ENCODE measurements at regions not wholly inside any gene's neighbourhood (a gene's known extent, or its start where the extent isn't known, plus 50 kb on each side); places are given as distances from the start of the nearest gene placed in this dataset.

DNA sequence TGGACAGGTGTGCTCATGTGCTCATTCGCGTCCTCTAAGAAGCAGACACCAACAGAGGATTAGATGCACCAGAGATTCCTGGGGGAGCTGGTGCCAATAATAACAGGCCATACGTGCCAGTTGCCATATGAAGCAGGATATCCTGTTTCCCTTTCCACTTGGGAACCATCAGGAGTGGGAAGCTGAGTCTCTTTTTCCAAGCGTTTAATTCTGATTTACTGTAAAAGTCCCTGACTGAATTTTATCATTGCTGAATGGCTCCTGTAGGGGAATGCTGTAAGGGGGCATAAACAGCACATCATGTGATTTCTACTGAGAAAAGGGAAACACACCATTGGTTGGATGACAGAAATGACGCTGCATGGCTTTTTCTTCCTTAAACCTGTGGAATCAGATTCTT lies 113.3 kb downstream of the IRF8 start:
- no peak overlapping the region for H3K27ac ChIP-seq (ENCODE audit: low read length)
- no peaks in the 10 kb centered on the region for H3K9me2 ChIP-seq (replicated peaks; ENCODE audit: insufficient read depth, low read length)
- H3F3A ChIP-seq (ENCODE audit: insufficient read depth, low read length): no peaks in the 10 kb centered on the region
- H3K9ac ChIP-seq (ENCODE audit: low read length): no peak overlapping the region
- H2AFZ ChIP-seq (ENCODE audit: low read length): no peak overlapping the region
- no peaks in the 10 kb centered on the region for H4K20me1 ChIP-seq (ENCODE audit: insufficient read depth, low read length)
- H3K9me3 ChIP-seq (replicated peaks; ENCODE audit: insufficient read depth, low read length): no peaks in the 10 kb centered on the region
- no peaks in the 10 kb centered on the region for H3K4me1 ChIP-seq (ENCODE audit: low read length)
- DNase-seq: no peak
- peaks cover 27% of the 10 kb centered on the region for H3K27me3 ChIP-seq (replicated peaks; ENCODE audit: insufficient read depth, low read length)
- H3K36me3 ChIP-seq (replicated peaks; ENCODE audit: insufficient read depth, low read length): no peaks in the 10 kb centered on the region
- no peaks in the 10 kb centered on the region for H3K79me2 ChIP-seq (ENCODE audit: low read length)
- H3K4me2 ChIP-seq (ENCODE audit: low read depth, low read length): no peak overlapping the region
- TF ChIP-seq, protein P1, sequence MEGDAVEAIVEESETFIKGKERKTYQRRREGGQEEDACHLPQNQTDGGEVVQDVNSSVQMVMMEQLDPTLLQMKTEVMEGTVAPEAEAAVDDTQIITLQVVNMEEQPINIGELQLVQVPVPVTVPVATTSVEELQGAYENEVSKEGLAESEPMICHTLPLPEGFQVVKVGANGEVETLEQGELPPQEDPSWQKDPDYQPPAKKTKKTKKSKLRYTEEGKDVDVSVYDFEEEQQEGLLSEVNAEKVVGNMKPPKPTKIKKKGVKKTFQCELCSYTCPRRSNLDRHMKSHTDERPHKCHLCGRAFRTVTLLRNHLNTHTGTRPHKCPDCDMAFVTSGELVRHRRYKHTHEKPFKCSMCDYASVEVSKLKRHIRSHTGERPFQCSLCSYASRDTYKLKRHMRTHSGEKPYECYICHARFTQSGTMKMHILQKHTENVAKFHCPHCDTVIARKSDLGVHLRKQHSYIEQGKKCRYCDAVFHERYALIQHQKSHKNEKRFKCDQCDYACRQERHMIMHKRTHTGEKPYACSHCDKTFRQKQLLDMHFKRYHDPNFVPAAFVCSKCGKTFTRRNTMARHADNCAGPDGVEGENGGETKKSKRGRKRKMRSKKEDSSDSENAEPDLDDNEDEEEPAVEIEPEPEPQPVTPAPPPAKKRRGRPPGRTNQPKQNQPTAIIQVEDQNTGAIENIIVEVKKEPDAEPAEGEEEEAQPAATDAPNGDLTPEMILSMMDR (IDR thresholded peaks at IDR 0.05; ENCODE audit: low read length): no peak
- TF ChIP-seq EZH2 (optimal IDR thresholded peaks at IDR 0.05; ENCODE audit: low read depth, low read length): no peak
- no peak for TF ChIP-seq EZH2phosphoT487 (IDR thresholded peaks at IDR 0.05; ENCODE audit: low read length)
- H3K4me3 ChIP-seq (ENCODE audit: low read length): no peak overlapping the region

- H2AFZ ChIP-seq (ENCODE audit: low read length): no peak overlapping the region
- no peak for DNase-seq
- no peak overlapping the region for H3K27ac ChIP-seq (ENCODE audit: low read length)
- peaks cover 14% of the 10 kb centered on the region for H3K27me3 ChIP-seq (replicated peaks; ENCODE audit: insufficient read depth, low read length)
- H3K79me2 ChIP-seq (ENCODE audit: low read length): no peaks in the 10 kb centered on the region
- no peak overlapping the region for H3K9ac ChIP-seq (ENCODE audit: low read length)
- no peak overlapping the region for H3K4me3 ChIP-seq (ENCODE audit: low read length)
- H3K9me3 ChIP-seq (replicated peaks; ENCODE audit: insufficient read depth, low read length): no peaks in the 10 kb centered on the region
- H3K4me1 ChIP-seq (ENCODE audit: low read length): no peaks in the 10 kb centered on the region
- no peak for TF ChIP-seq EZH2 (optimal IDR thresholded peaks at IDR 0.05; ENCODE audit: low read depth, low read length)
- TF ChIP-seq, protein P1 (IDR thresholded peaks at IDR 0.05; ENCODE audit: low read length): no peak
- TF ChIP-seq EZH2phosphoT487 (IDR thresholded peaks at IDR 0.05; ENCODE audit: low read length): no peak
- H4K20me1 ChIP-seq (ENCODE audit: insufficient read depth, low read length): no peaks in the 10 kb centered on the region
- no peaks in the 10 kb centered on the region for H3K36me3 ChIP-seq (replicated peaks; ENCODE audit: insufficient read depth, low read length)
- no peak overlapping the region for H3K4me2 ChIP-seq (ENCODE audit: low read depth, low read length)
- no peaks in the 10 kb centered on the region for H3F3A ChIP-seq (ENCODE audit: insufficient read depth, low read length)
- no peaks in the 10 kb centered on the region for H3K9me2 ChIP-seq (replicated peaks; ENCODE audit: insufficient read depth, low read length)
These were observed 114.9 kb downstream of the IRF8 start for GRCh38 chr16:86013867-86014266.

GRCh38 chr16:86015606-86016005 lies 116.6 kb downstream of the IRF8 start:
- Histone ChIP-seq H3F3A (ENCODE audit: insufficient read depth, low read length) (no peaks in the 10 kb centered on the region), H4K20me1 (ENCODE audit: insufficient read depth, low read length) (no peaks in the 10 kb centered on the region), H2AFZ (ENCODE audit: low read length) (no peak overlapping the region), H3K79me2 (ENCODE audit: low read length) (no peaks in the 10 kb centered on the region), H3K9me3 (replicated peaks; ENCODE audit: insufficient read depth, low read length) (no peaks in the 10 kb centered on the region), H3K9ac (ENCODE audit: low read length) (no peak overlapping the region), H3K27ac (ENCODE audit: low read length) (no peak overlapping the region), H3K4me1 (ENCODE audit: low read length) (no peaks in the 10 kb centered on the region), H3K4me2 (ENCODE audit: low read depth, low read length) (no peak overlapping the region), H3K27me3 (replicated peaks; ENCODE audit: insufficient read depth, low read length) (peaks cover 26% of the 10 kb centered on the region), H3K9me2 (replicated peaks; ENCODE audit: insufficient read depth, low read length) (no peaks in the 10 kb centered on the region), H3K36me3 (replicated peaks; ENCODE audit: insufficient read depth, low read length) (no peaks in the 10 kb centered on the region), H3K4me3 (ENCODE audit: low read length) (no peak overlapping the region)
- no peak for DNase-seq
- TF ChIP-seq EZH2 (optimal IDR thresholded peaks at IDR 0.05; ENCODE audit: low read depth, low read length): no peak

DNA sequence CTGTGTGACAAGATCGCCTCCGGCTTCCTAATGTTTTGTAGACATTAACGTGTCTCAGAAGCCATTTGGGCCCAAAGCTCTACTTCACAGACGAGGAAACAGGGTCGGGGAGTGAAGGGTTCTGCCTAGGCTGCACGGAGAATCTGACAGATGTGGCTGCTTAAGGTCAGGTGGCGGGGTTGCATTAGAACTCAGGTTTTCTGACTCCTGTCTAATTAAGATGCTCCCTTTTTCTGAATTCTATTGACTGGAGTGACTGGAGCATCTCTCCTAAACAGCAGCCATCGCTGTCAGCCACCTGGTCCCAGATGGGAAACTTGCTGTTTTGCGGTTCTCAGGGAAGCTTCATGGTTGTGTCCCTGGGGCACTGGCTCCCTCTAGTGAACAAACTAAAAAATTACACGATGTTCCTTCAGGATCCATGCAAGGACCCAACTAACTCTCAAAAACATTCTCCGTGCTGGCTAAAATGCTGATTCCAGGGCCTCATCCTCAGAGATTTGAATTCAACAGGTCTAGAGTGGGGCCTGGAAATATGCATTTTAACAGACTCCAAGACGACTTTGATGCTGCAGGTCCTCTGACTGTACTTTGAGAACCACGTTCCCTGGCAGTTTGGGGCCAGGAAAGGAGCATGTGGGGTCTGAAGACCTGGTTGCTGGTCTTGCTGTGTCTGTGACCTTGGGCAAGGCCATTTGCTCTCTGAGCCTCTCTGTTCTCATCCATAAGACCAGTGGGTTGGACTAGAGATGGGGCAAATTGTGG lies 117.4 kb downstream of the IRF8 start:
- Histone ChIP-seq H3K4me3 (ENCODE audit: low read length) (no peak overlapping the region), H3K4me1 (ENCODE audit: low read length) (no peaks in the 10 kb centered on the region), H3K9me2 (replicated peaks; ENCODE audit: insufficient read depth, low read length) (no peaks in the 10 kb centered on the region), H3K27me3 (replicated peaks; ENCODE audit: insufficient read depth, low read length) (peaks cover 27% of the 10 kb centered on the region), H3F3A (ENCODE audit: insufficient read depth, low read length) (no peaks in the 10 kb centered on the region), H2AFZ (ENCODE audit: low read length) (no peak overlapping the region), H3K36me3 (replicated peaks; ENCODE audit: insufficient read depth, low read length) (no peaks in the 10 kb centered on the region), H4K20me1 (ENCODE audit: insufficient read depth, low read length) (no peaks in the 10 kb centered on the region), H3K79me2 (ENCODE audit: low read length) (no peaks in the 10 kb centered on the region), H3K4me2 (ENCODE audit: low read depth, low read length) (no peak overlapping the region), H3K9me3 (replicated peaks; ENCODE audit: insufficient read depth, low read length) (no peaks in the 10 kb centered on the region), H3K27ac (ENCODE audit: low read length) (no peak overlapping the region), H3K9ac (ENCODE audit: low read length) (no peak overlapping the region)
- TF ChIP-seq, protein P1 (IDR thresholded peaks at IDR 0.05; ENCODE audit: low read length): peak; percentile 50
- TF ChIP-seq EZH2 (optimal IDR thresholded peaks at IDR 0.05; ENCODE audit: low read depth, low read length): no peak
- DNase-seq: peak; percentile 24
